GM21737 (cell line): ENCODE measurements at regions not wholly inside any gene's neighbourhood (a gene's known extent, or its start where the extent isn't known, plus 50 kb on each side); places are given as distances from the start of the nearest gene placed in this dataset.

Source experiments
- ATAC-seq: cut with Tn5 transposase; IDR thresholded peaks from one replicate; pipeline ENCODE4 v1.9.1; 2021; ENCODE audit warnings: mild to moderate bottlenecking, moderate library complexity; ENCODE audit not compliant: unreplicated experiment

DNA sequence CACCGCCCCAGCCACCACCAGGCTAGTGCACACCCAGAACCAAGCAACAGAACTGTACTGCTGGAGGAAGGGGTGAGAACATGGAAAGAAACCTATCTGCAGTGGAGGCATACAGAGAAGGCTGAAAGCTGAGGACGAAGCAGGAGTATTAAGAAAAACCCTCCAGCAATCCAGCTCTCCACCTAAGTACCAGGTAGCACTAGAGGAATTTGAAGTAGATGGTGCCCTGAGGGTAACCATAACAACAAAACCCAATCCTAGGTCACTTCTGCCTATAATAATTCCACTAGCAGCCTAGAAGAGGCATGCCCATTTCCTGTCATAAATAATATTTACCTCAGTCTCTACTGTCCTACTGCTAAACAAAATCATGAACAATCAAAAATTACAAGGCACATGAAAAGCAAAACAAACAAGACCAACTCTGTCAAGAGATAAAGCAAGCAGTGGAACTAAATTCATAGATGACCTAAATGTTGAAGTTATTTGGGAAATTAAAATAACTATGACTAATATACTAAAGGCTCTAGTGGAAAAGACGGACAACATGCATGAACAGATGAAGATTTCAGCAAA, 51.1 kb downstream of the HYCC1 start:
- ATAC-seq = no peak

DNA sequence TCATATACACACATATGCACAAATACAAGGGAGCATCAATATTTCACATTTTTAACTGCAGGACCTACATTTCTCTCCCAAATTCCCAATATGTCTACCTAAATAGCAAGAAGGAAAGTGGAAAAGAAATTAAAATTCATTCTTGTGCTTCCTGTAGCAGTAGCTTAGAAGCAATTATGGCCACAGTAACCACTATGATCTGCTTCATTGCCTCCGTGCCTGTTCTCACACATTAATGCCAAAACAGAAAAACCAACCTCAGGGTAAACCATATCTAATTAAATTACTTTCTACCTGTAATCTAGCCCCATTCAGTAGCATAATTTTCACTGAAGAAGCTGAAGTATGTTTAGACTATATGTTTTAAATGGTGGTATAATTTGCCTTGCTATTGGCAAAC, 55.2 kb downstream of the HYCC1 start:
- ATAC-seq = no peak

DNA sequence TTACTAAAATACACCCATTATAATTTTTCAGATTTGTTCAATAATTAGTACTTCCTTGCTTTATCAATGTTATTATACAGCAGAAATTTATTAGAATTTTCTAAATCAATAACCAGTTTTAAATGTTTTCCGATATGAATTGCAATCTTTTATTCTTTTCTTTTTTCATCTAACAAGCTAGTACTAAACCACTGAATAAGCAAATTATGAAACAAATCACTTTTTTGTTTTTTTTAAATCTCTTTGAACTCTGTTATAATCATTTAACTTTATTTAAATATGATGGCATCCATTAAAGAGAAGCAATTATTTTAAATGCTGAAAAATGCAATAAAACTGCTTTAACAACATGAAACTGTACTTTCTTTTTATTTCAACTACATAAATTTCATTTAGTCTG, 59.7 kb downstream of the HYCC1 start:
- ATAC-seq = no peak

DNA sequence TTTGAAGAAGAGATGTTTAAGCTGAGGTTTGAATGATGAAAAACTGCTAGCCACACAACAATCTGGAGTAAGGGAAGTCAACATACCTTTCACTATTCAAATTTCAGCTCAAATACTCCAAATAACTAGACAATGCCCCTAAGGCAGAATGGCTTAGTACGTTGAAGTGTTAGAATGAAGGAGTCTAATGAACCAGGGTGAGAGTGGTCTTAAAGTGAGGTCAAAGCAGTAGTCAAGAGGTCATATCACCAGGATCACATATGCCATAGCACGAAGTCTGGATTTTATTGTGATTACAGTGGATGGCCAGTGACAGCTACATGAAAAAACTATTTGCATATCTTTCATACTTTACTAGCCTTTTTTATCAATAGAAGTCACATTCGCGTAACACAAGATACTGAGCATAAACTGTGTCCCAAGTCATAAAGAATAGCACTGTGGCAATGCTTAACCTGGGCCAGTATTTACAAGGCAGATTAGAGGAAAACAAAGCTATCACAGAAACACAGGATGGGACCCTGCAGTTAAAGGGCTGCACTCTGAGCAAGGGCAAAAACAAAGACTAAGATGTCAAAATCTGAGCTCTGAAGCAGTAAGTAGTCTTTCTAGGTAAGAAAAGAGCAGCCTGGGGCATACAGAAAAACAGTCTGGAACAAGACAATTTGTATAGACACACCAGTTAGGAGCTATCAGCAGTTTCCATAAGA, 61.5 kb downstream of the HYCC1 start:
- no peak for ATAC-seq

DNA sequence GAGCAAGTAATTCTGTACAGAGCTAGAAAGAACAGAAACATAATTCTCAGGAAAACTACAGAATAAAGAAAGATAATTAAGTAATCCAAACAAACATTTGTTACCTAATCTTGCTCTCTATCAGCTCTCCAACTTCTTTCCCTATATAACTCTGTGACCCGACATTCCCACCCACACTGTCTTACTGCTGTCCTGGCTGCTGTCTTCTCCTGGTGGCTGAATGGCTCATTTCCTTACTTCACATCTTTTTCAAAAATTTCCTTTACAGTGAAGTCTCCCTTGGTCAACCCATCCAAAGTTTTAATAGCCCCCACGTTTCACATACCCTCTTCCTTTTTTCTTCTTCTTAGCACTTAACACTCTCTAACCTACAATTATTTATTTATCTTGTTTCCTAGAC, 64.0 kb downstream of the HYCC1 start:
- no peak for ATAC-seq

DNA sequence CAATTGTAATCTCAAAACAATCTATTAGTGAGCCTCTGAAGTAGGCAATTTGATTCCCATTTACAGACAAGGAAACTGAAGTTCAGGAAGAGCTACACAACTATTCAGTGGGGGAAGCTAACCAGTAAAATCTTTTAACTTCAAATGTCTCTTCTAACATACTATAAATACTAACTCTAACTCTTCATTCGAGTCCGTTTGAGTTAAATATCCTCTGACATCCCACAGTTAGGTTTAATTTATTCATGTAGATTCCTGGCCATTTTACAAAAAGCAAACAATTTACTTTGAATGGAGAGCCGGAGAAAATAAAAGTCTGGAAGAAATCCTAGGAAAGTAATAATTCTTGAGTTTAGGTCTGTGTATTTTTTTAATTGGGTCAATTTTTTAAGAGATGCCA, 64.7 kb downstream of the HYCC1 start:
- no peak for ATAC-seq

DNA sequence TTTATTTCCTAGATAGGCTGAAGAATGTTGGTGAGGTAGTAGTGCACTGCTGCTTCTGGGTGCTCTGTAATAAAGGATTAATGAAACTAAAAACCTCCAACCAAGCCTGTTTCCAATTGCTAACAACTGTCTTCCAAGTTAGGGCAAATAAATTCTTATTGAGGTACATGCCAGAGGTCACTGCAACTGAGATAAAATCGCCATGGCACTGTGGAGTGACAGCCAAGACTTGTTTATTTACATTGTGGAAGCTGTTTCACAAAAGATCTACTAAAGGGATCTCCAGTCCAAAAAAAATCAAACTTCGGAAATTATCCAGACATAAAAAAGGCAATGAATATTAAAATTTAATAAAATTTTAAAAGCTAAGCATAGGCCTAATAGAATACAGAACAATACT, 65.2 kb downstream of the HYCC1 start:
- ATAC-seq = no peak

DNA sequence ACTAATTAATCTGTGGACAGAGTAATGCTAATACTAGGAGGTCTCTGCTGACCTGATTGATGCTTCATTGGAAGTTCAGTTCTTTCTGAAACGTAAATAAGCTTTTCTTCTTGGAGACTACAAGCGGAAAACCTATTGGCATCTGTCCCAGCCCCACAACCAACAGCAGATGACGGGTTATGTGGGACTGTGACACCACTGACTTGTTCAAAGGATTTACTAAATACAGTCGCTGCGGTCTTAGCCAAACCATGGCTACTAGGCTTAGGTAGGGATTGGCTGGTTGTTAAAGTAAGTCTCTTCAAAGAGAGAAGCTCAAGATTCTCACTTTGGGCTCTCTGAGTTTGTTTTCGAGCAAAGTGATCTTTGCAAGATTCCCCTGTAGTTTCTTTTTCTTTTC, 68.3 kb downstream of the HYCC1 start:
- ATAC-seq = no peak

DNA sequence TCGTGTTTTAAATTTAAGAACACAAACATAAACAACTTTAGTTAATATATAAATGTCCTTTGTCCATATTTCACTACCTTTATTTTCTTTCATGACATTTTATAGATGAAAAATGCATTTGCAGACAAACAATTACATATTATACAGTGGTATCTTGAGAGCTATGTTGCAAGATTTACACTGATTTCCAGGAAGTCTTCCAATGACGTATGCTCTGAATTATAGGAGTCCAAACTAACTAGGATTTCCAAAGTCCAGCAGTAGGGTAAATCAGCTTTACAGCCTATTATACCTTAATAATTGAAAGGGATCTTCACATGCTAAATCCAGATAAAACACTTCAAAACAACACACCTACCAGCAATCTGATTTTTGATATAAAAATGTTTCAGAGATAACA, 69.4 kb downstream of the HYCC1 start:
- ATAC-seq = no peak

DNA sequence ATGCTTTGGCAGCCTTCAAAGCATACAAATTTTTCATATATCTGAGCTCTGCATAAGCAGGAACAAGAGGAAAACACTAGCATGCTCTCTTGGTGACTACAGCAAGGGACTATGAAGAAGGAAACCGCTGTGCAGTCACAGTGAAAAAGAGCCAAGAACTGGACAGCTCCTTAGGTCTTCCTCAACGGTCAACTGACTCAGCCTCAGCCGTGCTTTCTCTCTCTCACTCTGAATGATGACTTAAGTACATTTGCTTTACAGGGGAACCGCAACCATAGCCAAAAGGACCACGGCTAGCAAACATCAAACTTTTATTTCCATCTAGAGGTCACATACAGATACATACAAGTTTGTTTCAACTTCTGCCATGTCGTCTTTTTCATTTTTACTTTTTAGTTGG, 69.9 kb downstream of the HYCC1 start:
- ATAC-seq = no peak

DNA sequence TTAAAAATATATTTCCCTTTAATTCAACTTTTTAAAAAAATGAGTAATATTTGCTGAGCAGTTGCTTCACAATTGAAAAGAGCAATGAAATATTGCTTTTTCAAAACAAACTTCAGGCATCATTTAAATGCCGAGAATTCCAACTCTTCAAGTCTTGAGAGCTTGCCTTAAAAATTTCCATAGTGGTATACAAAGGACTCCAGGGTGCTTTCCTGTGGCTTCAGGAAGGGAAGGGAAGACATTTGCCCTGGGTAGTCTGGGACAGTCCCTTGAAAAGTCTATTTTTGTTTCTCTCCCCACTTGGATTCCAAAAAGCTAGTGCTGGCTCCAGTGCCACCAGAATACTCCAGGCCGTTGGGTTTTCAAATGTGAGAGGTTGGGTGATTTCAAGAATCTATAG, 71.7 kb downstream of the HYCC1 start:
- ATAC-seq = no peak

DNA sequence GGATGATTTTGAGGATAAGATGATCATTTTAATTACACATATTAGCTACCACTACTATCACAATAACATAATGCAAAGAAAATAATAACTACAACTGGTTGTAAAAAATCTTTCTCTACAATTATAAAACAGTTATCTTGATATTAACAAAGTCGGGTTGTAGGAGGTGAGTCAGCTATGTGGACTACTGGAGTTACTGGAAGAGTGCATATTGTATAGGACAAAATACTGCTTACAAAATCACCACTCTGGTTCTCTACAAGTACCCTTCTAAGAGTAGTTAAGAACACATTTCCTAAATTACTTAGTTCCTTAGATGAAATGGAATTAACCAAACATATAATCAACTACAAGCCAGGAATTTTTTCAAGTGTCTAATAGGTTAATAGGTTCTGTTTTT, 74.1 kb downstream of the HYCC1 start:
- ATAC-seq = no peak

DNA sequence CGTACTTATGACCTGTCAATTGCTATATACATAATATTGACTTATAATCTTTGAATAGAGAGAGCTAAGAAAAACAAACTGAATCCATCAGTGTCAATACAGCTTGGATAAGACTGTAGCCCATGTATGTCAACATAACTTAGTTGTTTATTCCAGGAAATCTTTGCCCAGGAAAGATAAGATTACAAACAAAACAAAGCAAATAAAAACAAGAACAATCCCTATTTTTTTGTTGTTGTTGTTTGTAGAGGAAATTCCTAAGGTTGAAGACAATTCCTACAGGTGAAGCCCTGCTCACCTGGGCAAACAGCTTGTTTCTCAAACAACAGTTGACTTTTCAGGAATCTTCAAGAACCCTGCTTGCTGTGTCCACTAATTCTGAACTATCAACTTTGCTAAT, 76.0 kb downstream of the HYCC1 start:
- ATAC-seq = no peak

DNA sequence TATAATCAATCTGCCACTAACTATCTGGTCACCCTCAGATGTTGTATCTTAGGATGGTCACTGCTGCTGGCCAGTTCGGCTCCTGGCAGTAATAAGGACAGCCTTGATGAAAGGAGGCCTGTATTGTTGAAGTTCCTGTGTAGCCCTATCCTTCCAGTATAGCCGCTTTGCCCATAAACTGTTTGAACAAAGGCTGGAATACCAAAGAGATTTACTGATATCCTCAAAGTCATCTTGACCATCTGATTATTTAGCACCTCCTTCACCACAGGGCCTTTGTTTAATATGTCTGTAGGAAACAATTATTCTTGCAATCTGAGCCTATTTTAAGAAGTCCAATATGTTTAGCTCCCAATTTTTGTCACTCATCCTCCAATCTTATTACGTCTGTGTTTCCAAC, 77.7 kb downstream of the HYCC1 start:
- ATAC-seq = no peak

DNA sequence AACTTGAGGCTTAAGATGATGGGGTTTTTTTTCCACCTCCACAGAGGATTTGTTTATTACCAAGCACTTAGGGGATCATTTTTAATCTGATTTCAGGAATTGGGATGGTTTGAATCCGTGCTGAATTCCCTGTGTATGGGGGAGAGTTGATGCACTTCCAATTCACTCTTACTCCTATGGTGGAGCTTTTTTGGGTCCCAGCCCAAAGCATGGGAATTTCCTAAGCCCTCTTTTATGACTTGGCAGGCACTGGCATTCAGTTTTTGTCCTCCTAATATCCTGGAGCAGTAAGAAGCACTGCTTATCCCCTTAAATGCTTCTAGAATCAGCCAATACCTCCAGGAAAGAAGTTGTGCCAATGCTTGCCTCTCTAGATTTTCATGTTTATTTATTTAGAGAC, 78.7 kb downstream of the HYCC1 start:
- ATAC-seq = no peak

DNA sequence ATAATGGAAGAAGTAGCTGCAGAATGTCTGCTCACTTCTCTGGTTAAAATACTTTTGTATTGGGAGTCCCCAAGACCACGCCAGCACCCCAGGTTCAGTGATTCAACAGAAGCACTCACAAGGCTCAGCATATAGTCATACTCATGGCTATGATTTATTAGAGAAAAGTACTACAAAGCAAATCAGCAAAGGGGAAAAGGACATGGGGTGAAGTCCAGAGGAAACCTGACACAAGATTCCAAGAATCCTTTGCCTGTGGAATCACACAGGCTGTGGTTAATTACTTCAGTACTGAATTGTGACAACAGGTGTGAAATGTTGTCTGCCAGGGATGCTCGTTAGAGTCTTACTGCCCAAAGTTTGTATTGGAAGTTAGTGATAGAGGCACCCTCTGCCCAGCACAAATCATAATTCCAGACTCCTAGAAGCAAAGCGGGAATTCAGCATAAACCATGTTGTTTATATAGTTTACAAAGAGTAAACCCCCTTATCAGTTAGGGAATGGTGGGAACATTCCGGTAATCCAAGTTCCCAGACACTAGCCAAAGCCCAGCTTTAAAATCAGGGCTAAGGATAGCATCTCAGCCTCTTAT, 79.4 kb downstream of the HYCC1 start:
- no peak for ATAC-seq

DNA sequence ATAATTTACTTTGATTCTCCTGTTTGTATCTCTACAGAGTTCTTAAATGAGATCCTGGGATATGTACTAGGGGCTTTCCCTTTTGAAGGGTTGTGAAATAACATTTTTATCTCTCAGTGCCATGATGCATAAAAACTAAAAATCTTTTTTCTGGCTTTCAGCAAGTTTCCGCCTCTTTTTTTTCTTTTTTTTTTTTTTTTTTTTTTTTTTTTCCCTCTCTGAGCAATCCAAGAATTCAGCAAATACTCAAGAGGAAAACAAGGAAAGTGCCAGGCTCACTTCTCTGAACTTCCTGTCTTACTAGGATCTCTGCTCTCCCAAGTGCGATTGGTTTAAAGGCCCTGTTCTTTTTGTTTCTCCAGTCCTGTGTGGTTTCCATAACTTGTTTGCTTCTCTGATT, 79.9 kb downstream of the HYCC1 start:
- ATAC-seq = no peak

DNA sequence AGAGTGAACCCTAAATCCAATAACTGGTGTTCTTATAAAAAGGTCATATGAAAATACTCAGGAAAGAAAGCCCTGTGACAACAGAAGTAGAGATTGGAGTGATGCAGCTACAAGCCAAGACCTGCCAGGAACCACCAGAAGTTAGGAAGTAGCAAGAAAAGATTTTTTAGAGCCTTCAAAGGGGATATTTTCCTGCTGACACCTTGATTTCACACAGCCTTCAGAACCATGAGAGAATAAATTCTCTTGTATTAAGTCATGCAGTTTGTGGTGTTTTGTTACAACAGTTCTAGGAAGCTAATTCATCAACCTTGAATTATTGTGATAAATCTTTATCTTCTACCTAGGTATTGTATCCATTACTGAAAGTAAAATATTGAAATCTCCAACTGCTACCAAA, 81.0 kb downstream of the HYCC1 start:
- no peak for ATAC-seq

DNA sequence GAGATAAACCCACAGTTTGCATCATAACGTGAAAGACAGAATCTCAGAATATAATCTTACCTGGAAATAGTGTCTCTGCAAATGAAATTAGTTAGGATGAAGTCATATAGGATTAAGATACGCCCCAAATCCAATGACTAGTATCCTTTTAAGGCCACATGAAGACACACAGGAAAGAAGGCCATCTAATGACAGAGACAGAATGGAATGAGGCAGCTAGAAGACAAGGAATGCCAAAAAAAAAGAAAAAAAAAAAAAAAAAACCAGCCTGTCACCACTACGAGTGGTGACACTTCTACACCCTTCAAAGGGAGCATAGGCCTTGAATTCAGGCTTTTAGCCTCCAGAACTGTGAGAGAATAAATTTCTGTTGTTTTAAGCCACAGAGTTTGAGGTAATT, 82.9 kb downstream of the HYCC1 start:
- ATAC-seq = no peak

DNA sequence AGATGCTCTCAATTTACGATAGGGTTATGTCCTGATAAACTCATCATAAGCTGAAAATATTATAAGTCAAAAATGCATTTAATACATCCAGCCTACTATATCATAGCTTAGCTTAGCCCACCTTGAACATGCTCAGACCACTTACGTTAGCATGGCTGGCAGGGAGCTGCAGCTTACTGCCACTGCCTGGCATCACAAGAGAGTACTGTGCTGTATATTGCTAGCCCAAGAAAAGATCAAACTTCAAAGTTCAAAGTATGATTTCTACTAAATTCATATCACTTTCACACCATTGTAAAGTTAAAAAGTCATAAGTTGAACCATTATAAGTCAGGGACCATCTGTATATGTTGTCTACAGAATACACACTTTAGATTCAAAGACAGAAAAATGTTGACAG, 91.6 kb downstream of the HYCC1 start:
- ATAC-seq = no peak

DNA sequence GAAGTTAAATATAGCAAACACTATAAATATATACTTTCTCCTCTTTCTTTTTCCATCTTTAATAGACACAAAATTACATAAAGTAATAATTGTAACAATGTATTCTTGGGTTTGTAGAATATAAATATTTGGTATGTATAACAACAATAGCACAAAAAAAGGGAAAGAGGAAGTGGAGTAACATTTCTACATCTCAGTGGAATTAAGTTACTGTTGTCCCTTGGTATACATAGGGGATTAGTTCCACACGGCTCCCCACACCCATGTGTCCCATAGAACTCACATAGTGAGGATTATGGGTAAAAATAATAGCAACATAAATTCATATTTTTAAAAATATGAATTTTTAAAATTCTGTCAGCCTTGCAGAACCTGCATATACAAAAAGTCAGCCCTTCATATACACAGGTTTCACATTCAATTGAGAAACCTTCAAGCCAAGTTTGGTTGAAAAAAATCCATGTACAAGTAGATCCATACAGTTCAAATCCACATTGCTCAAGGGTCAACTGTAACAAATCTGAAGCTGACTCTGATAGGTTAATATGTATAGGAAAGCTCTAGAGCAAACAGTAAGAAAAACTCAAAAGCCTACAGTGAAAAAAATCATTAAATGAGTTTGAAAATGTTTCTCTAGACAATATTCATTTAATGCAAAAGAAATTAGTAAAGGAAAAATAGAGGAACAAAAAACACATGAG, 92.4 kb downstream of the HYCC1 start:
- no peak for ATAC-seq

DNA sequence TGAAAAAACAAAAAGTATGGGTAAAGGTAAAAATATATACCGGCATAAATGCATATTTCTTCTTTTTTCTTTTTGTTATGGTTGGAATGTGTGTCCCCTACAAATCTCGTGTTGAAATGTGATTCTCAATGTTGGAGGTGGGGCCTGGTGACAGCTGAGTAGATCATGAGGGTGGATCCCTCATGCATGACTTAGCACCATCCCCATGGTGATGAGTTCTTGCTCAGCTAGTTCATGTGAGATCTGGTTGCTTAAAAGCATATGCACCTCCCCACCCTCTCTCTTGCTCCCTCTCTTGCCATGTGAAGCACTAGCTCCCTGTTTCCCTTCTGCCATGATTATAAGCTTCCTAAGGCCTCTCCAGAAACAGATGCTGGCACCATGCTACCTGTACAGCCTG, 93.3 kb downstream of the HYCC1 start:
- no peak for ATAC-seq
